ENCODE measurements at regions not wholly inside any gene's neighbourhood (a gene's known extent, or its start where the extent isn't known, plus 50 kb on each side); places are given as distances from the start of the nearest gene placed in this dataset.

- no peak for DNase-seq (ENCODE audit: low spot score)
- no peak for TF ChIP-seq CTCF (IDR thresholded peaks at IDR 0.05; ENCODE audit: extremely low read depth, missing control alignments)
Measured at GRCh38 chr2:45152691-45153090, 143.4 kb upstream of the SIX2 start.

- DNase-seq (ENCODE audit: low spot score): no peak
- no peak for TF ChIP-seq CTCF (IDR thresholded peaks at IDR 0.05; ENCODE audit: extremely low read depth, missing control alignments)
Measured at GRCh38 chr2:45145073-45145899, 136.0 kb upstream of the SIX2 start.

GRCh38 chr2:45141883-45142866 lies 132.9 kb upstream of the SIX2 start:
- TF ChIP-seq CTCF (IDR thresholded peaks at IDR 0.05; ENCODE audit: extremely low read depth, missing control alignments): no peak
- no peak for DNase-seq (ENCODE audit: low spot score)

- TF ChIP-seq CTCF (IDR thresholded peaks at IDR 0.05; ENCODE audit: extremely low read depth, missing control alignments): no peak
- no peak for DNase-seq (ENCODE audit: low spot score)
Measured at GRCh38 chr2:45140675-45141074, 131.4 kb upstream of the SIX2 start.

GRCh38 chr2:45138904-45139303 lies 129.7 kb upstream of the SIX2 start:
- TF ChIP-seq CTCF (IDR thresholded peaks at IDR 0.05; ENCODE audit: extremely low read depth, missing control alignments): no peak
- DNase-seq (ENCODE audit: low spot score): no peak

GRCh38 chr2:45137966-45138695 lies 128.9 kb upstream of the SIX2 start:
- TF ChIP-seq CTCF (IDR thresholded peaks at IDR 0.05; ENCODE audit: extremely low read depth, missing control alignments): no peak
- no peak for DNase-seq (ENCODE audit: low spot score)
